Neural crest cell (in vitro differentiated cells): ENCODE measurements at regions not wholly inside any gene's neighbourhood (a gene's known extent, or its start where the extent isn't known, plus 50 kb on each side); places are given as distances from the start of the nearest gene placed in this dataset.

Experiments
- DNase-seq: peaks from one replicate; pipeline ENCODE4 v3.0.0; 2021; ENCODE audit warnings: low read depth, mixed read lengths, low spot score
- H3K27ac Mint-ChIP-seq: one replicate; pipeline ENCODE4 v1.8.0; 2021; ENCODE audit warnings: mild to moderate bottlenecking, mixed read lengths; ENCODE audit not compliant: unreplicated experiment
- H3K27me3 Mint-ChIP-seq: 2 replicates; pipeline ENCODE4 v1.8.0; 2021; ENCODE audit warnings: low read depth, mild to moderate bottlenecking, mixed read lengths
- H3K36me3 Mint-ChIP-seq: 2 replicates; pipeline ENCODE4 v1.8.0; 2021; ENCODE audit warnings: low read depth, mild to moderate bottlenecking, mixed read lengths
- H3K4me1 Mint-ChIP-seq: 2 replicates; pipeline ENCODE4 v1.8.0; 2021; ENCODE audit warnings: mixed read lengths
- H3K4me3 Mint-ChIP-seq: one replicate; pipeline ENCODE4 v1.8.0; 2021; ENCODE audit warnings: mild to moderate bottlenecking, mixed read lengths
- H3K9me3 Mint-ChIP-seq: 2 replicates; pipeline ENCODE4 v1.8.0; 2021; ENCODE audit warnings: mixed read lengths
- CTCF ChIP-seq: fragments of 200-600 bp; sonication (generic); conservative IDR thresholded peaks from 2 replicates; pipeline ENCODE4 v1.5.0; 2021; ENCODE audit warnings: antibody characterized with exemption, mild to moderate bottlenecking

GRCh38 chr18:30694773-30695172 lies 347.8 kb downstream of the DSC3 start:
- no peak for DNase-seq
- no peaks in the 10 kb centered on the region for H3K4me1 Mint-ChIP-seq
- TF ChIP-seq CTCF: no peak
- H3K27ac Mint-ChIP-seq: no peak overlapping the region
- H3K4me3 Mint-ChIP-seq: no peak overlapping the region
- no peaks in the 10 kb centered on the region for H3K27me3 Mint-ChIP-seq
- H3K36me3 Mint-ChIP-seq: no peaks in the 10 kb centered on the region
- no peaks in the 10 kb centered on the region for H3K9me3 Mint-ChIP-seq

GRCh38 chr18:30689216-30689615 lies 353.3 kb downstream of the DSC3 start:
- DNase-seq: no peak
- Mint-ChIP-seq H3K27me3 (no peaks in the 10 kb centered on the region), H3K27ac (no peak overlapping the region), H3K36me3 (no peaks in the 10 kb centered on the region), H3K9me3 (no peaks in the 10 kb centered on the region), H3K4me1 (no peaks in the 10 kb centered on the region), H3K4me3 (no peak overlapping the region)
- no peak for TF ChIP-seq CTCF

GRCh38 chr18:30687501-30687900 lies 355.0 kb downstream of the DSC3 start:
- H3K4me3 Mint-ChIP-seq: no peak overlapping the region
- no peak for DNase-seq
- no peaks in the 10 kb centered on the region for H3K4me1 Mint-ChIP-seq
- H3K27me3 Mint-ChIP-seq: no peaks in the 10 kb centered on the region
- H3K9me3 Mint-ChIP-seq: no peaks in the 10 kb centered on the region
- no peak for TF ChIP-seq CTCF
- no peaks in the 10 kb centered on the region for H3K36me3 Mint-ChIP-seq
- H3K27ac Mint-ChIP-seq: no peak overlapping the region

GRCh38 chr18:30684825-30685481 lies 357.6 kb downstream of the DSC3 start:
- H3K36me3 Mint-ChIP-seq: no peaks in the 10 kb centered on the region
- no peak for TF ChIP-seq CTCF
- no peaks in the 10 kb centered on the region for H3K9me3 Mint-ChIP-seq
- no peaks in the 10 kb centered on the region for H3K4me1 Mint-ChIP-seq
- H3K4me3 Mint-ChIP-seq: no peak overlapping the region
- H3K27me3 Mint-ChIP-seq: no peaks in the 10 kb centered on the region
- no peak overlapping the region for H3K27ac Mint-ChIP-seq
- DNase-seq: no peak

- no peaks in the 10 kb centered on the region for H3K36me3 Mint-ChIP-seq
- no peak for TF ChIP-seq CTCF
- no peaks in the 10 kb centered on the region for H3K4me1 Mint-ChIP-seq
- H3K27ac Mint-ChIP-seq: no peak overlapping the region
- no peaks in the 10 kb centered on the region for H3K9me3 Mint-ChIP-seq
- no peaks in the 10 kb centered on the region for H3K27me3 Mint-ChIP-seq
- no peak overlapping the region for H3K4me3 Mint-ChIP-seq
- DNase-seq: no peak
Measured at GRCh38 chr18:30683836-30684235, 358.7 kb downstream of the DSC3 start.
